ENCODE measurements at regions not wholly inside any gene's neighbourhood (a gene's known extent, or its start where the extent isn't known, plus 50 kb on each side); places are given as distances from the start of the nearest gene placed in this dataset.
"Not testable (repeated sequence)": the region's sequence is repeated elsewhere in the genome, so short reads cannot be mapped to it uniquely, and the experiment has no call there.

DNA sequence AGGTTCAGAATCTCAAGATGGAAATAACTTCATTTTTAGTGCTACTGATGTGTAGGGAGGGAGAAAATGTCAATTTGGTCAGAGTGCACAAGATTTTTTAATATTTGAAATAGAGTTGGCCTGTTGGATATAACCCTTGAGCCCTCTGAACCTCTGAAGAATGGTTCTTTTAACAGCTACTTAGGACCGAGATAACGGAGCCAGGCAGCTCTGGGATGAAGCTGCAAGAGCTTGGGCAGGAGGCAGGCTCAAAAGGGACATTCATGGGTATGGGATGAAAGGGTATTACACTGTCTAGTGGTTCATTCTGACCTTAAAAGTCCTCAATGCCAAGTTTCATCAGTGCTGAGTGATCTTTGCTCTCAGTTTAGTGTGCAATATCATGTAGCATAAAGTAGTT is 111.4 kb upstream of the CPHXL start:
- DNase-seq, result no peak

DNA sequence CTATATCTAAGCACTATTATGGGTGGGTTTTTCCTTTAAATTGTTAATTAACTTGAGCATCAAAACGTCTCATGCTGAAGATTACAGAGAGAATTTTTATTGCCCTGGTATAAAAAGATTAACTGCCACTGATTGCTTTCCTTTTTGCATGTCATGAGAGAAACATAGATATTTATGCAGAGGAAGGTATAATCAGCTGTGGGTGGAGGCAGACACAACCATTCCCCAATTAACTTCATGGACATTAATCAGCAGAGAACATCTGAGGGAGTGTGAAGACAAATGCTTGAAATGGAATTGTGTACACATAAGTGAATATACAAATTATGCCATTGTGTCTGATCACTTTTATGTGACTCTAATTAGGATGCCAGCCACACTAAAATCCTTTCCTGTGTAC is 115.2 kb upstream of the CPHXL start:
- DNase-seq, result no peak

DNA sequence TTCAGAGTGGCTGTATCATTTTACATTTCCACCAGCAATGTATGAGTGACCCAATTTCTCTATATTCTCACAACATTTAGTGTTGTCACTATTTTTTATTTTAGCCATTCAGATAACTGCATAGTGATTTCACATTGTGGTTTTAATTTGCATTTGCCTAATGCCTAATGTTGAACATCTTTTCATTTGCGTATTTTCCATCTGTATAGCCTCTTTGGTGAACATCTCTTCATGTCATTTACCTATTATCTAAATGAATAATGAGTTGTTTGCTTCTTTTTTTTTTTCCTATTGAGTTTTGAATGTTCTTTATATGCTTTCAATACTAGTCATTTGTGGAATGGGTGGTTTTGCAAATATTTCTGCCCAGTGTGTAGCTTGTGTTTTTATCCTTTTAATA is 120.9 kb upstream of the CPHXL start:
- no peak for DNase-seq

DNA sequence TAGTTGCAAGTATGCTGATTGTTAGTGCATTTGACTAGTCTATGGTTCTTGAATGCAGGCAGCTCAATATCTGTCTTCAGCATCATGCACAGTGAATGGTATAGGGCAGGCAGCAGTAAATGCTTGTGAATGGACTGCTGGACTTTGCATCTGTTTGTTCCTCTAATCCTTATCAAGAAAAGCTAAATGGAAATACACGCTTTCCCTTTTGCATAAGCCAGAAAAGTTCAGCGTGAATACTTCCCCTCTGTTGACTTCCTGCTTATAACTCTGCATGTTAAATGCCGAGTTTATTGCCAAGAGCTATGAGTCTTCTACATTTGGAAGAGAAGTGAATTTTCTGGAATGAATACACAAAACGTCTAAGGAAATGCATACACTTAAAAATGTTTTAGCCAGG is 127.9 kb upstream of the CPHXL start:
- DNase-seq, result no peak

- DNase-seq, result peak; percentile 76
Observed at GRCh38 chr16:75860326-75861053, 134.2 kb upstream of the CPHXL start.

DNA sequence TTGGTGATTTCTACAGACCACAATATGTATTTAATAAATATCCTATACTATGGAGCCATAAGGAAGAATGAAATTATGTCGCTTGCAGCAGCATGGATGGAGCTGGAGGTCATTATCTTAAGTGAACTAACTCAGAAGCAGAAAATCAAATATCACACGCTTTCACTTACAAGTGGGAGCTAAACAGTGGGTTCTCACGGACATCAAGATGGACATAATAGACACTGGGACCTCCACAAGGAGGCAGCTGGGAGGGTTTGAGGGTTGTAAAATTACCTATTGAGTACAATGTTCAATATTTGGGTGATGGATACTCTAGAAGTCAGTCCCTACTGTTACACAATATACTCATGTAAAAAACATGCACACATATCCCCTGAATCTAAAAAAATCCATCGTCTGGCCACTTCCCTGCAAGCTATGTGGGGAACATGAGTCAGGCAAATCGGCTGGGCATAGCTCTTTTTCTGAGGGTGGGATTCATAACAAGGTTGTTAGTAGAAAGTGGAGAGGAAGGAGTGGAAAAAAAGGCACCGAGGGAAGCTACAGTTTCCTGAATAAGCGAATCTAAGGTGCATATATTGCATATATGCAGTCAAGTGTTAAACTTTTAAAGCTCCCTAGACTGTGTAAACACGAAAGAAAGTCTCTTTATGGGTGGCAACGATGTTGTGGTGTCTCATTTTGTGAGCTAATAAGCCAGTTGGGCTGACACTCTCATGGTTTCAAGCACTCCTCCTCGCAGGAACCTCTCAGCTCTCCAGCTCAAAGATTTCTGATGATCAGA is 135.2 kb upstream of the CPHXL start:
- no peak for DNase-seq

GRCh38 chr16:75862098-75862386 is 135.8 kb upstream of the CPHXL start:
- DNase-seq, result no peak

GRCh38 chr16:75864243-75864642 is 138.0 kb upstream of the CPHXL start:
- no peak for DNase-seq

- DNase-seq, result no peak
Observed at GRCh38 chr16:75865736-75866135, 139.4 kb upstream of the CPHXL start.

- DNase-seq, result no peak
Observed at GRCh38 chr16:75868636-75869632, 142.6 kb upstream of the CPHXL start.

- DNase-seq, result not testable (repeated sequence)
Observed at GRCh38 chr16:75881280-75881679, 155.0 kb upstream of the CPHXL start.

DNA sequence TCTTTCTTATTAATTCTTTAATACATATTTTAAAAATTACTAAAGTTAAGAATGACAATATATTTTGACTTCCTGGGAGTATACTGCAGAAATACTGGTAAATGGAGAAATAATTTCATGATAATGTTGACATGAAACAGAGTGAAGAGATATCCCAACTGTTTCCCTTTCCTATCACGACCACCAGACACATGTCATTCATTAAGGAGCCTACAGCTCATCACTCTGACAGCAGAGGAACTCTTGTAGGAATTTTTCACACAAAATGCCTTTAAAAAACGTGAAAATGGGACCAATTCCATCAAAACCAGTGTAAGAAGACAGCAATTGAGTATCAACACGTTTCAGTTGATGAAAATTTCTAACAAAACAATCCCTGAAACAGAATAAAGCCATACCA is 172.9 kb upstream of the CPHXL start:
- no peak for DNase-seq

DNA sequence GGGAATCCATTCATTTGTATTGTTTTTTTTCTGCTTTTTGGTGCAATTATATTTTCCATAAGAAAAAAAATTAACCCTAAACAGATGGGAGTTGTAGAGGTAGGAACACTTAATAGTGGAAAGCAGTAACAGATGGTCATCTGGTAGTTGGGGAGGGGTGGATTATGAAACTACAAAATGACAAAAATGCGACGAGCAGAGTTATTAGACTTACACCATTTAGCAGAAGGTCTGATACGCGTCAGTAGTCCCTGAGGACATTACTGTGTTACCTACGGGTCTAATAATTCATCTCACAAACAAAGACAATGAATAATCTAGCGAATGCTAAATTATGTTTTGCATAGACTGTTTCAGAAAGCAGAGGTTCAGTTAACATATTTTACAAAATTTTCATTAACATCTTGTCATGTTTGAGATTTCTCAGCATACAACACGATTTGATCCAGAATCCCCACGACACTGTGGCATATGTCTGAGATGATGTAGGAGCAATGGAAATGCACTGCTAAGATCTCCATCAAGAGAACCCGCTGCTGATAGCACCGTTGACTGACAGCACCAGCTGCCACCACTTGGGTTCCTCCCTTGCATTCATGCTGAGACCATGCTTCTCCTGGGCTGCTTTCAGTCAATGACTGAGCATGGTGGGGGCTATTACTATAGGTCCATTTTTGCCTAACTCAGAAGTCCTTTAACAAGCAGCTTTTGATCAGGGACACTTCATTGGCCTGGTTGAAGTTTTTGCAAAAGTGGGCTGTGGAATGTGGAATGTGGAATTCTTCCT is 182.2 kb upstream of the CPHXL start:
- DNase-seq, result no peak

DNA sequence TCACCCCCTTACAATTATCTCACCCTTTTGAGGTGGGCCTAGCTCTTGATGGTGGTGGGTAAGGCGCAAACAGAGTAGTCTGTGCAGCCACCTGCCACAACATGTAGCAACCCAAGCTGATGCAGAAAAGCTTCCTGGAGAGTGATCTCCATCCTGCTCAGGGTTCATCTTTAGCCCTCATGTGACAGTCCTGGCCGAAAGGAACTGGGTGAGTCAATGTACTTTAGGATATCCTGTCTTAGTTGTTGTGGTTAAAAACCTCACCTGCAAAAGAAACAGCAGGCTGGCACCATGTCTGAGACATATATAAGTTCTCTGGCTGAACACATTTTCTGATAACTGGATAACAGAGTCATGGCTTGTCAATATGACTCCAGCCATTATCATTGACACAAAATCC is 183.5 kb upstream of the CPHXL start:
- no peak for DNase-seq

DNA sequence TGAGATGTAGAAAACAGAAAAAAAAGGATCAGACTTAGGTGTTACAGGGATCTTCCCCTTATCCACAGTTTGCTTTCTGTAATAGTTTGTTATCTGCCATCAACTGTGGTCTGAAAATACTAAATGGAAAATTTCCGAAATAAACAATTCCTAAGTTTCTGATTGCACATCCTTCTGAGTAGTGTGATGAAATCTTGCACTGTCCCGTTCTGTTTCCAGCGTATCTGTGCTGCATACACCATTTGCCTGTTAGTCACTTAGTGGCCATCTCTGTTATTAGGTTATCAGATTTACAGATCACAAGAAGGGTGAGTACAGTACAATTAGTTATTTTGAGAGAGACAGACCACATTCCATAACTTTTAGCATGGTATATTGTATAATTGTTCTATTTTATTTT is 185.6 kb upstream of the CPHXL start:
- DNase-seq, result no peak

GRCh38 chr16:75913958-75914357 is 187.7 kb upstream of the CPHXL start:
- no peak for DNase-seq

DNA sequence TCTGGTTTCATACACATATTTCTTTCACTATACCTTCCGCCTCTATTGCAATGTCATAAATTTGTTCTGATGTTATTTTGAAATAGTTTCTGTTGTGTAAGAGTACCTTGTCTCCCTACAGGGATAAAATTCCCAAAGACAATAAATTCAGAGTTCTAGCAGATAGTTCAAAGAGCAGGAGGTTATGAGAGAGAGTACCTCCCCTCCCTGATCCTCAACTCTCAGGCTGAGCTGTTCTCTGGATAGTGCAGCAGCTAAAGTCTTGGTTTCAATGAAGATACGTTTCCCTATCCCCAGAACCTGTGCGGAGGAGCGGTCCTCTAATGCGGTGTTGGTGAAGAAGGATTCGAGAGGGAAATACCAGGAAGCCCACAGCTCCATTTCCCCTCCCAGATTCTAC is 190.2 kb upstream of the CPHXL start:
- DNase-seq, result no peak

DNA sequence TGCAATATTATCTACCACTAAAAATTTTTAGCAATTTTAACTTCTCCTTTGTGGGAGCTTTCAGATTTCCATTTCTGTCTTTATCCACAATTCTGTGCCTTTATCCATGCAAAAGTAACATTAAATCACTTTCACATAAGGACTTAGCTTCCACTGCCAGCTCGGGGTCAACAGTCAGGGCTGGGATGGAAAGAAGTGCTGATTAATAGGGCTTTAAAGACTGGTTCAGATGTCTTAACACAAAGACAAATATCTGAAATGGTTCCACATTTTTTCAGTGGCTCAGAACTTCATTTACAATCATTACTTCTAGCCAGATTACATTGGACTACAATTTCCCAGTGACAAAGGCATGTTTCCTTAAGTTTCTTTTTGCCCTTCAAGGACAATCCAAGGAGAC is 191.8 kb upstream of the CPHXL start:
- DNase-seq, result no peak

DNA sequence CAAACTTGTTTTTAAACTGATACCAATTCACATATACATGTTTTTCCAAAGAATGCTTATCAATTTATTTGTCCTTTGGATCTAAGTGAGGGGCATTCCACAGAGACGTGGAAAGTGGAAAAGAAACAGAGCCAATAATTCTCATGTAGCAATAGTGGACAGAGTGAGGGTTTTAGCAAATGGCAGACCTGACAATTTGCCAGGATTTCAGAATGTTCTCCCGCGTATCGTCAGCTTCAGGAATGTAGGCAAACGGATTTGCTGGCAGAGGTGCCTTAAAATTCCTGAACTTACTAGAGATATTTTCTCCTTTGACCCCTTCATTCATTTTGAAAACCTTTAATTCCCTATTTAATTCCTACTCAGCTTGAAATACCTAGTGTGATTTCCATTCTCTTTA is 193.4 kb upstream of the CPHXL start:
- DNase-seq, result peak; percentile 26

DNA sequence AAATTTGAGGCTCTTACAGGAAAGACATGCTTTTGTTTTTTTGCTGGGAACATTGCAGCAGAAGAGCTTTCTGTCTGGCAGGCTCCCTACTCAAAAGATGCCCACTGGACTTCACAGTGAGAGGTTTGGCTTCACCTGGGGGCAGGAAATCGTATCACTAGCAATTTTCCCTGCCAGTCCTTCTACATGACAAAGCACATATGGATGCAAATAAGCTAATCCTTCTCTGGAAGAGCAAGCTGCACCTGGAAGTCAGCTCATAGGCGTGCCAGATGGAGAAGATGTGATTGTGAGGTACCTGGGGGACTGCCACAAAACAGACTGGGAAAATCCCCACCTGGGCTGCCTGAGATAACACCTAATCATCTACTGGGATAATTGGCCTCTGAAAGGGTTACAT is 195.0 kb upstream of the CPHXL start:
- DNase-seq, result no peak

DNA sequence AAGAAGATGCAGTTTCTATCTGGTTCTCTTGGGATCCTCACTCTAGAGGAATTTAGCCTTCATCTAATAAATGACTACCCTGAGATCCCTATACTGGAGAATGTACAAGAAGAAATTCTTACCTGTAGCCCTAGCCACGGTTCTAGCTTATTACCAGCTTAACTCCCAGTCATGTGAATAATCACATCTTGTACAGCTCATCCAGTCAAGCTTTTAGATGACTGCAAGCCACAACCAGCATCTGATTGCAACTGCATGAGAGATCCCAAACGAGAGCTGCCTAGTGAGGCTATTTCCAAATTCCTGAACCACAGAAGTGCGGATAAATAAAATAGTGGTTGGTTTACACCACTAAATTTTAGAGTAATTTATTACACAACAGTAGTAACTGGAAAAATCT is 196.0 kb upstream of the CPHXL start:
- no peak for DNase-seq

- no peak for DNase-seq
Observed at GRCh38 chr16:75924397-75924796, 198.1 kb upstream of the CPHXL start.

DNA sequence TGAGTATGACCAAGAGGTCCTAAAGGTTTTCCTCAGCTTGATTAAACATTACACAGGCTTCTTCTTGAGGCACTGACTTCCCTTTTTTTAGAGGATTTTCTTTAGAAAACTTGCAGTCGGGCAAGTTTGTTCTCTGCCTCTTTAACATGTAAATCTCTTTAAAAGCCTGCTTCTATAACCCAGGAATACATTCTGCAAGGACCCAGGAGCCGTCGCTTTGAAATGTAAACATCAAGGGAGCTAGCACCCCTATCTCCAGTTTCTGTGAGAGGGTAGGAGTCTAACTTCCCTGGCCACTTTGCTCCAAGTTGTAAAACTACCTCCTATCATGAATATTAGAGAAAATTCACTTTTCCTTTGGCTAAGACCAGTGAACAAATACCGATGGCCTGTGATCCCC is 201.5 kb upstream of the CPHXL start:
- DNase-seq, result no peak
